ENCODE measurements at regions not wholly inside any gene's neighbourhood (a gene's known extent, or its start where the extent isn't known, plus 50 kb on each side); places are given as distances from the start of the nearest gene placed in this dataset.

DNA sequence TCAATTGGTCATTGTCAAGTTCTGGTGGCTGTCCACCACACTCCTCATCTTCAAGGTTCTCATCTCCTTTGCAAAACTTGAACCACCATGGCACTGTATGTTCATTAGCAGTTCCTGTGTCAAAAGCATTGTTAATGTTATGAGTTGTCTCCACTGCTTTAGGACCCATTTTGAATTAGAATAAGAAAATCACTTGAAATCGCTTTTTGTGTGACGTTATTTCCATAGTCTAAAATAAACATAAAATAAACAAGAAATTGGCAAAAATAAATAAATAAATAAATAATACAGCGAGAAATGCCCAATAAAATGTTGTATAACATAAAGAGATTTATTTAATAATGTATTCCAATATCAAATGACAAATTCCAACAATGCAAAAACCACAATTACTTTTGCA lies 195.5 kb upstream of the CDC14C start:
- no peak for TF ChIP-seq POLR2A (IDR thresholded peaks at IDR 0.05)
- TF ChIP-seq, protein P1, sequence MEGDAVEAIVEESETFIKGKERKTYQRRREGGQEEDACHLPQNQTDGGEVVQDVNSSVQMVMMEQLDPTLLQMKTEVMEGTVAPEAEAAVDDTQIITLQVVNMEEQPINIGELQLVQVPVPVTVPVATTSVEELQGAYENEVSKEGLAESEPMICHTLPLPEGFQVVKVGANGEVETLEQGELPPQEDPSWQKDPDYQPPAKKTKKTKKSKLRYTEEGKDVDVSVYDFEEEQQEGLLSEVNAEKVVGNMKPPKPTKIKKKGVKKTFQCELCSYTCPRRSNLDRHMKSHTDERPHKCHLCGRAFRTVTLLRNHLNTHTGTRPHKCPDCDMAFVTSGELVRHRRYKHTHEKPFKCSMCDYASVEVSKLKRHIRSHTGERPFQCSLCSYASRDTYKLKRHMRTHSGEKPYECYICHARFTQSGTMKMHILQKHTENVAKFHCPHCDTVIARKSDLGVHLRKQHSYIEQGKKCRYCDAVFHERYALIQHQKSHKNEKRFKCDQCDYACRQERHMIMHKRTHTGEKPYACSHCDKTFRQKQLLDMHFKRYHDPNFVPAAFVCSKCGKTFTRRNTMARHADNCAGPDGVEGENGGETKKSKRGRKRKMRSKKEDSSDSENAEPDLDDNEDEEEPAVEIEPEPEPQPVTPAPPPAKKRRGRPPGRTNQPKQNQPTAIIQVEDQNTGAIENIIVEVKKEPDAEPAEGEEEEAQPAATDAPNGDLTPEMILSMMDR (IDR thresholded peaks at IDR 0.05), result no peak
- DNase-seq, result no peak
- 84 to 89% methylated on average over 3 of the region's 3 CpGs for WGBS, 2 donors
- no peaks in the 10 kb centered on the region for H3K9me3 ChIP-seq
- intact Hi-C loops (cut with DNase I), result no loop called here
- no peaks in the 10 kb centered on the region for H3K27me3 ChIP-seq
- no peak overlapping the region for H3K4me3 ChIP-seq (replicated peaks in 1 of 3)
- H3K4me1 ChIP-seq, result no peaks in the 10 kb centered on the region
- H3K36me3 ChIP-seq, result no peaks in the 10 kb centered on the region
- H3K27ac ChIP-seq, result no peak overlapping the region

DNA sequence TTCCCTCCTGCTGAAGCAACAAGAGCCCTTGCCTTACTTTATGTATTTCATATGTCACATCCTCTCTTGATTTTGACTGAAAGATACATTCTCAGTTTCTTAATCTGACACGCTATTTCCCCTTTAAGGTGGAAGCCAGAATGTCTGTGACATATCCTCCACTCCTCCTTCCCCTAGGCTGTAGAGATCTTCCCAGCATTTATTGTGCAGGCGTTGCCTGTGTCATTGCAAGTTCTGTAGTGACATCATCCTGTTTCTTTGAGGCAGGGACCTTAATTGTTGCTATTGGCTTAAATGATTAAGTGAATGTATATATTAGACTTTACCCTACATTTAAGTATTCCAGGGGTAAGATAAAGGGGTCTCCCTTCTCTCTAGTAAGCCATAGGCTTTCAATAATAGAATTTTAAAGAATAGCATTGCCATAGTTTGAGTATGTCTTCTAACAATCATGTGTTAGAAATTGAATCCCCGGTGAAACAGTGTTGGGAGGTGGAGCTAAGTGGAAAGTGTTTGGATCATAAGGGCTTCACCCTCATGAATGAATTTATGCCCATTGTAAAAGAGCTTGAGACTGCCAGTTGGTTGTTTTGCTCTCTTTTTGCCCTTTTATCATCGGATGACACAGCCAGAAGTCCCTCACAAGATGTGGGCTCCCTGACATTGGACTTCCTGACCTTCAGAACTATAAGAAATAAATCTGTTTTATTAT lies 189.5 kb upstream of the CDC14C start:
- H3K9me3 ChIP-seq, result no peaks in the 10 kb centered on the region
- no peak overlapping the region for H3K27ac ChIP-seq
- no peaks in the 10 kb centered on the region for H3K4me1 ChIP-seq
- intact Hi-C loops (cut with DNase I), result no loop called here
- TF ChIP-seq, protein P1 (IDR thresholded peaks at IDR 0.05), result no peak
- no peak for TF ChIP-seq POLR2A (IDR thresholded peaks at IDR 0.05)
- no peak overlapping the region for H3K4me3 ChIP-seq (replicated peaks in 1 of 3)
- no peaks in the 10 kb centered on the region for H3K36me3 ChIP-seq
- no peak for DNase-seq
- no peaks in the 10 kb centered on the region for H3K27me3 ChIP-seq
- 63 to 73% methylated on average over 4 of the region's 4 CpGs for WGBS, 2 donors

DNA sequence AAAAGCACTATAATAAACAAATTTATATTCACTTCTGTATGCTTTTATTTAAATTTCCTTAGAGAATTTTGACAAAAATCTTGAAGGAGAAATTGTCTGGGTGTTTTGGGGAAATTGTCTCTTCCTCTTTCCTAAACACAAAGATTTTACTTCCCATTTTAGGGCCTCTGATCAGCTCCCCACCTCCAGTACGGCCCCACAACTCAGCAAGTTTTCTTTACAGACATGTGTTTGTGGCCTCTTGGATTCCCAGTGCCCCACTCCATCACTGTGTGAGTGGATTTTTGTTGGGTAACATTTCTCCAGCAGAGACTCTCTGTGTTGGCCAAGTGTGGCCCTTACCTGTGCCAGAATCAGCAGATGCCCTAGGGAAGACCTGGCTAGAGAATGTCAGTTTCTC lies 182.8 kb upstream of the CDC14C start:
- no peak overlapping the region for H3K27ac ChIP-seq
- no peaks in the 10 kb centered on the region for H3K36me3 ChIP-seq
- WGBS, 2 donors, result 24 to 47% methylated on average over 1 of the region's 1 CpG
- TF ChIP-seq, protein P1 (IDR thresholded peaks at IDR 0.05), result no peak
- no peak for TF ChIP-seq POLR2A (IDR thresholded peaks at IDR 0.05)
- H3K27me3 ChIP-seq, result no peaks in the 10 kb centered on the region
- DNase-seq, result no peak
- no peaks in the 10 kb centered on the region for H3K4me1 ChIP-seq
- intact Hi-C loops (cut with DNase I), result no loop called here
- H3K4me3 ChIP-seq (replicated peaks in 1 of 3), result no peak overlapping the region
- no peaks in the 10 kb centered on the region for H3K9me3 ChIP-seq

DNA sequence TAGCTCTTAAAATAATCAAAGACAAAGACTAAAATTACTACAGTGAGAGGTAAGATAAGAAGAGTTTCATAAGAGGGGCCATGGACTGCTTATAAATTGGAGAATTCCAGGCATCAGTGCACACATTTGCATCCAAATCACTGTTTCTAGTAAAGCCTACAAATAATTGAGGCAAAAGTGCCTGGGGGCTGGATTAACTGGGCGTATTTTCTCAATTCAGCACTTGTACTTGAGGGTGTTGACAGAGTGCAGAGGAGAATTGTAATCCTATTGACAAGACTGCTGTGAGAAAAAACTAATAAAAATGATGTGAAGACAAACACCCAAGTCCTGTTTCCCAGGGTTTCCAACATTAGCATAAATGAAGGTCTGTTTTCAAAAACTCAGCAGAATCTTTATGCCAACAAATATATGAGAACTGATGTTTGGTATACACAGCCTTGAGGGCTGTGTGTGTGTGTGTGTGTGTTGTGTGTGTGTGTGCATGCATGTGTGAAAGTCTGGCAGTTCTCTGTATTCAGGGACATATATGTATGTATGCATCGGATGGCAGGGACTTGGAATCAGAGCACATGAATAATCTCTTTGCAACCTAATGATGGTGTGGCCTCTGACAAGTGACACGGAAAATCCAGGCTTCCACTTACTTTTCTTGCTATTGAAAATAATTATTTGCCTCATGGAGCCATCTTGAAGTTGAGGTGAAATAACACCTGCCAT lies 182.1 kb upstream of the CDC14C start:
- Histone ChIP-seq H3K27me3 (no peaks in the 10 kb centered on the region), H3K4me3 (replicated peaks in 1 of 3) (no peak overlapping the region), H3K9me3 (no peaks in the 10 kb centered on the region), H3K36me3 (no peaks in the 10 kb centered on the region), H3K4me1 (no peaks in the 10 kb centered on the region), H3K27ac (no peak overlapping the region)
- intact Hi-C loops (cut with DNase I), result no loop called here
- no peak for TF ChIP-seq POLR2A (IDR thresholded peaks at IDR 0.05)
- TF ChIP-seq, protein P1 (IDR thresholded peaks at IDR 0.05), result no peak
- DNase-seq, result no peak
- WGBS, 2 donors, result 75% methylated on average over 3 of the region's 3 CpGs

All from thyroid gland (tissue), 4 donors.